Activated naive CD4-positive, alpha-beta T cell treated with anti-CD3 and anti-CD28 coated beads, Interleukin-2, amount 50 U/mL, for 16 hours (primary cell): ENCODE measurements at regions not wholly inside any gene's neighbourhood (a gene's known extent, or its start where the extent isn't known, plus 50 kb on each side); places are given as distances from the start of the nearest gene placed in this dataset.

Experiments
- DNase-seq: peaks from one replicate; pipeline ENCODE4 v3.0.0-alpha.2; 2020

GRCh38 chr11:70537576-70538571, 139.5 kb downstream of the CTTN start:
- DNase-seq = no peak

DNA sequence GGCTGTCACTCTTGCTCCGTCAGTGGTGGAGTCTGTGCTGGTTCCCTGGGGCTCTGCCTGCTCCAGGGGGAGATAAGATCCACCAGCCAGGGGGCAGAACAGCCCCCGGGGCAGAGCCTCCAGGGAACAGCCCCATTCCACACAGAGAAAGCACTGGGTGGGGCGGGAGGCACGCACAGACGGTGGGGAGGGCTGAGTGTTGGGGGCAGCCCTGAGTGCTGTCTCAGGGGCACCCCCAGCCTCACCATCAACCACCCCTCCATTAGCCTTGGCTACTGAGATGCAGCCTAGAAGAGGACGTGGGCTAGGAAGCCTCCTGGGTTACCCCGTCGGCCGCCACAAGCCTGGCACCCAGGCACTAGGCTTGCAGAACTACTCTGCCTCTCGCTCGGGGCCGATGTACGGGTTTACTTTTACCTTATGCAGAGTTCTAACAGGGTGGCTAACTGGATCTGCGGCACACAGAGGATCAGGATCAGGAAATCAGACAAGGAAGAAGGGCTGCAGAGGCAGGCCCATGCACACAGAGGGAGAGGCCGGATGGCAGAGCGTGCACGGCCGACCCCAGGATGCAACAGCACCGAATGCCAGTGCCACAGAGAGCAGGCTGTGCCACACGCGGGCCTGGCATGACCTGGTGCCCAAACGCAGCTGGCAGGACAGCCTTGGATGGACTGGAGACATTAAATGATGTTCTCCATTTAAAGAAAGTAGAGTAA, 140.5 kb downstream of the CTTN start:
- DNase-seq = no peak

GRCh38 chr11:70539360-70540095, 141.2 kb downstream of the CTTN start:
- no peak for DNase-seq

GRCh38 chr11:70540196-70540595, 141.9 kb downstream of the CTTN start:
- DNase-seq = no peak

GRCh38 chr11:70541176-70541575, 142.8 kb downstream of the CTTN start:
- no peak for DNase-seq

GRCh38 chr11:70541699-70542098, 143.4 kb downstream of the CTTN start:
- DNase-seq = no peak

GRCh38 chr11:70542406-70542805, 144.1 kb downstream of the CTTN start:
- DNase-seq = no peak

DNA sequence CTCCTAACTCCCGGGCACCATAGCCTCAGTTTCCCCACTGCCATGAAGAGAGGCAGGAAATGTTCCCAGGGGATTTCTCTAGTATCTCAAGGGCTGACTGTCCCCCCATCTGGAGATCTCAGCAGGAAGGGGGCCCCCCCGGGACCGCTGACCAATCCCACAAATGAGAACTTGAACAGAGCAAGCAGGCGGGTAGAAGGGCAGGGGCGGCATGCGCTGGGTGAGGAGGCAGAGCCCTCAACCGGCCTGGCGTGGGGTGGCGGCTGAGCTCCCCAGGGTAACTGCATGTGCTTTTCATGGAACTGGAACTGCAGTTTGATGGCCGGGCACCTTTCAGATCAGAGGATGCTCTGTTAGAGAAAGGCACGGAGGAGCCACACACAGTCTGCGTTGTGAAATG, 144.5 kb downstream of the CTTN start:
- DNase-seq = no peak

GRCh38 chr11:70543611-70544010, 145.3 kb downstream of the CTTN start:
- no peak for DNase-seq

- DNase-seq = no peak
Measured at GRCh38 chr11:70544067-70544773, 145.9 kb downstream of the CTTN start.

DNA sequence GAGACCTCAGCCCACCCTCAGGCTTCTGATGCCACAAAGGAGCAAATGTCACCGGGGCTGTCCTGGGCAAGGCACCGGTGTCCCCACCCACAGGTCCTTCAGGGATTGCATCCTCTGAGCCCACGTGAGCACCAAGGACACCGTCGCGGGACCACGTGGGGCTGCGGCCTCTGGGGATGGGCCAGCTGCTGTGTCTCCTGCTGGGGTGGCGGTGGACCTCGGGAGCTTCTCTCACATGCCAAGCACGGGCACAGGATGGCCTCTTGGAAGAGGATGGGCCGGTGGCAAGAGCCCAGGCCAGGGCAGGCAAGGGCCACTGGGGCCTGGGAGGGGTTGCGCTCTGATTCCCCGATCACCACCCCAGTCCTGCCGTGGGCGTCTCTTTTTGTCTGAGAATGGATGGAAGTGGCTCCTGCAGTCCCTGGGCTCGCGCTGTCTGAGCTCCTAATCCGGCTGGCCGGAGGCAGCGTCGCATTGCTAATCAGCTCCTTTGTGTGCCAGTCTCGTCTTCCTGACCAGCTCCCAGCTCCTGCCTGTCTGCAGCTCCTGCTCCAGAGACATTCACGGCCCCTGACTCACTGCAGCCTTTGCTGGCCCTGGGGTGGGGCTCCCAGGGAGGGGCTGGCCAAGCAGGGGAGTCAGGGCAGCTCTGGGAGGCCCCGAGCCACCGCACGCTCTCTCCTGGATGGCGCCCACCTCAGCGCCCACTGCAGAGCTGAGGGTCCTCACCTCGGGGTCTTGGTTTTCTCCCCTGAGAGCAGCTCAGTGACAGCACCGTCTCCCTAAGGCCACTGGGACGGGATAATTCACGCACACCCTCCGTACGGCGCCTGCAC, 146.7 kb downstream of the CTTN start:
- DNase-seq = no peak

- no peak for DNase-seq
Measured at GRCh38 chr11:70545610-70545912, 147.2 kb downstream of the CTTN start.

DNA sequence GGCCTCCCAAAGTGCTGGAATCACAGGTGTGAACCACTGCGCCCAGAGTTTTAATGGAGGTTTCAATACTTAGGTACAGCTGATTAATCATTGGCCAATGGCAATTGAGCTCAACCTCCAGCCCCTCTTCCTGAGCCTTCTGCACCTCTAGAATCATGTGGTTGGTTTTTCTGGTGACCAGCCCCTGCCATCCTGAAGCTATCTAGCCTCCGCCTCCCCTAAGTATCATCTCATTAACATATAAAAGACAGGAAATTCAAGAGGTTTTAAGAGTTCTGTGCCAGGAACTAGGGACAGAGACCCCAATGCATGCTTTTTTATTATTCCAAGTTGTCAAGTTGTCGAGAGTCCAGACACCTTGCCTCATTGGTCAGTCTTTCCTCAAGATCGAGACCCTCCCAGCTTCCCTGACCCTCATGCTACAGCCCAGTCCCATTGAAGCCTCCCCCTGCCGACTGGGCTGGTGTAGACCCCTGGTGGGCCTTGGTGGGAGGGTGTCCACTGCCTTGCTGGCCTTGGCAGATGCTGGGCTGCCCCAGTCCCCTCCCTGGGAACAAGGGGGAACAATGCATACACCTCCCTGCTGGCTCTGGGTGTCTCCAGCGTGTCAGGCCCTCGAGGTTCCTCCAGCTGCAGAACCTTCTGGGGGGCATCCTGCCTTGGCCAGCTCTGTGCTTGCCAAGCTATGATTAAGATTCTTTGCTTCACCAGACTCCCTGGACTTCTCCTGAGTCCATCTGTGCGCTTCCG, 148.0 kb downstream of the CTTN start:
- DNase-seq = no peak

DNA sequence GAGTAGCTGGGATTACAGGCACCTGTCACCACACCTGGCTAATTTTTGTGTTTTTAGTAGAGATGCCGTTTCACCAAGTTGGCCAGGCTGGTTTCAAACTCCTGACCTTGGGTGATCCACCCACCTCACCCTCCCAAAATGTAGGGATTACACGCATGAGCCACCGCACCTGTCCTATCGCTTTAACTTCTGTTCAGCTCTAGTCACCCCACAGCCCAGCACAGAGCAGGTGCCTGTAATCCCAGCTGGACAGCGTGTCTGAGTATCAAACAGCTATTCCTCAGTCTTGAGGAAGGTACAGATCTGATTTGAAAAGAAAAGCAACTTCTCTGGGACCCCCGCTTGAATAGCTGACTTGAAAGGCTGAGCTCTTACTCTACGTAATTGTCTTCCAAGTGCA, 149.1 kb downstream of the CTTN start:
- no peak for DNase-seq

GRCh38 chr11:70547821-70548670, 149.7 kb downstream of the CTTN start:
- no peak for DNase-seq

- DNase-seq = no peak
Measured at GRCh38 chr11:70548976-70549375, 150.6 kb downstream of the CTTN start.

DNA sequence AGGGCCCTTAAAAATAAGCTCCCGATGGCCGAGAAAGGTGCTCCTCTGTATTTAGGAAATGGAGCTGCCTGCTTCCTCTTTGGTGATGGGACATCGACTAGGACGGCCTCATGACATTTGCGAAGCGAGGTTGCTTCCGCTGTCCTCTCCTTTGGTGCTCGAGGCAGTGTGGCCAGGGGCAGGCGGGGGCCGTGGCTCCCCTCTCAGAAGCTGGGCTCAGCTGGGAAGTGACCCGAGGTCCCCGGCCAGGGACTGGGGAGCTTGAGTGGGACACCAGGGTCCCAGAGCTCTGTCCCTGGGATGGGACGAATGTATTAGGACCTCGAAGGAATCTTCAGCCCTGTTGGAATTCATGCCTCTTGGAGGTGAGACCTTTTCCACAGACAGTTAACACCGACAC, 151.1 kb downstream of the CTTN start:
- no peak for DNase-seq

DNA sequence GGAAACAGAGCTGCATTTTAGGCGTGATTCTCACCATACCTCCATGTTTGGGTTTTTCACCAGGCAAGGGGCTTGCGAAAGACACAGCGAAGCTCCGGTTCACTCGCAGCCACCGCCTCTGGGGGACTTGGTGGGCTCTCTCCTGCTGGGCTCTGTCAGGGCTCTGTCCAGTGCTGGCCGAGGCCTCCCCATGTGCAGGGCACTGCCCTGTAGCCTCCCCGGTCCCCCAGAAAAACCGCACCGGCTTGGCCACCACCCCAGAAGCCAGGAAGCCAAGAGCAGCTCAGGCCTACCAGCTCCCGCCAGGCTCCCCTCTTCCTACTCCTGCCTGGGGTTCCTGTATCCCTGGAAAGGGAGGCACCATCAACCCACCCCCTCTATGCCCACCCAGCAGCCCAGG, 151.5 kb downstream of the CTTN start:
- no peak for DNase-seq

DNA sequence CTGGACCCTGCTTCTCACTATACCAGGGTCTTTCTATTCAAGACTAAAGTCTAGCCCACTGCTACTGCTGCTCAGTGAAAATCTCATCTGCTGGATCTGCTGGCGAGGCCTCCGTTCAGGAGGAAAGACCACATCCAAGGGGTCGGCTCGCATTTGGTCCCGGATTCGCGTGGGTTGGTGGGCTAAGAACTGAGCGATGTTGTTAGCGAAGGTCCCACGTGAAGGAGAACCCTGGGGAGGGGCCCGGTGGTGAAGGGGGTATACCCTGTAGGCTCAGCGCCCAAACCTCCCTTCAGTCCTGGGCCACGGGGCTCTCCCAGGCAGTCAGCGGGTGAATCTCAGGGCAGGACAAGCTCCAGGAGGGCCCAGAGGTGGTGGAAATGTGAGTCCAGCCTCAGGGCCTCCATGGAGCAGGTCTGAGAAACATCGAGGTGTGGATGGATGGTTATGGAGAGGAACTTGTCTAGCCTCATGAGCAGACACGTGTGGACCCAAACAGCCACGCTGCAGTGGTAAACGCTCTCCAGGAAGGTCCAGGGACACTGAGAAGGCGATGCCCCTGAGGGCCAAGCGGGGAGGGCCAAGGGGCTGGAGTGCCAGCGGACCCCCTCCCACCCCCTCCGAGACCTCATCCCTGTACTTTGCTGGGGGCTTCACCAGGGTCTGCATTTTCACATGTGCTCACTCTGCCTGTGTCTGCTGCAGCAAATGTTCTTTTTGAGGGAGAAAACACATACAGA, 152.3 kb downstream of the CTTN start:
- no peak for DNase-seq
